Prostate gland (tissue), 2 donors: ENCODE measurements at regions not wholly inside any gene's neighbourhood (a gene's known extent, or its start where the extent isn't known, plus 50 kb on each side); places are given as distances from the start of the nearest gene placed in this dataset.

Source experiments
- DNase-seq: peaks from one replicate; pipeline ENCODE4 v3.0.0-alpha.2; 2019; ENCODE audit warnings: low spot score
- H3K27ac ChIP-seq, 2 donors: fragments of 200-600 bp; sonication (generic); 2 replicates each; pipeline ENCODE4 v1.5.1; 2017 to 2019
- H3K27me3 ChIP-seq: fragments of 200-600 bp; sonication (generic); replicated peaks from 2 replicates; pipeline ENCODE4 v1.5.1; 2019; ENCODE audit not compliant: insufficient read depth
- H3K36me3 ChIP-seq, 2 donors: fragments of 200-600 bp; sonication (generic); 1 replicate in 1 of 2; 2 replicates in 1 of 2; pipeline versions ENCODE4 v1.5.1 to v1.8.1; 2017 to 2019
- H3K4me1 ChIP-seq: fragments of 200-600 bp; sonication (generic); replicated peaks from 2 replicates; pipeline ENCODE4 v1.5.1; 2019
- H3K4me3 ChIP-seq, 2 donors: fragments of 200-600 bp; sonication (generic); 2 replicates each; pipeline ENCODE4 v1.5.1; 2017 to 2019
- H3K9me3 ChIP-seq: fragments of 200-600 bp; sonication (generic); 2 replicates; pipeline ENCODE4 v1.5.1; 2017
- POLR2A ChIP-seq: fragments of 450-650 bp; IDR thresholded peaks from one replicate; pipeline ENCODE4 v1.6.1; 2016; ENCODE audit warnings: antibody characterized with exemption, mild to moderate bottlenecking
- POLR2AphosphoS5 ChIP-seq: sonication (generic); formaldehyde crosslinking; IDR thresholded peaks from one replicate; pipeline ENCODE4 v1.6.1; 2017; ENCODE audit warnings: antibody characterized with exemption
- WGBS: methylation state at CpG from one replicate; pipeline ENCODE4 v1.1.5; 2018; 5-methylcytosine and 5-hydroxymethylcytosine counted together
- intact Hi-C: fragments of 100-400 bp; cut with DNase I; formaldehyde crosslinking; loops from one replicate; pipeline ENCODE4 v1.14.2; 2022
- TF ChIP-seq, protein P1 (sequence below), 4 experiments: fragments of 200-600 bp in 2 of 4; fragments of 450-650 bp in 2 of 4; sonication (generic) in 2 of 4; IDR thresholded peaks; 1 replicate in 3 of 4; 2 replicates in 1 of 4; pipeline ENCODE4 v1.5.1; 2016 to 2019; ENCODE audit warnings: antibody characterized with exemption in 4 of 4, mild to moderate bottlenecking in 2 of 4, moderate library complexity in 2 of 4

DNA sequence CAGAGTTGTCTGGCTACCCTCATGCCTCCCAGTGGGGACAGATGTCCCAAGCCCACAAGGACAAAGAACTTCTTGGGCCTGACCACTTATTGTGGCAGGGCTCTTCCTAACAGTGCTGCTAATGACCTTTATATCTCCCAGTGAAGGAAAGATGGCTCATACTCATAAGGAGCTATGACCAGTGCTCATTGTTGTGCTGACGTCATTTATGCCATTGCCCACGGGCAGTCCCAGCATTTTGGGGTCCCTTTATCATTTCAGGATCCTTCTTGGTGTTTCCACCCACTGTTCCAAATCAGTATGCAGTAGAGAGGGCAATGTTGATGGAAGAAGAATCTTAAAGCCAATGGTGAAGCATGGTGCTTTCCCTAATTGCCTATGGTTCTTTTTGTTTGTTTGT, 1640.0 kb upstream of the PRR20A start:
- DNase-seq, result no peak
- WGBS, result 87% methylated on average over 2 of the region's 2 CpGs
- TF ChIP-seq, protein P1, sequence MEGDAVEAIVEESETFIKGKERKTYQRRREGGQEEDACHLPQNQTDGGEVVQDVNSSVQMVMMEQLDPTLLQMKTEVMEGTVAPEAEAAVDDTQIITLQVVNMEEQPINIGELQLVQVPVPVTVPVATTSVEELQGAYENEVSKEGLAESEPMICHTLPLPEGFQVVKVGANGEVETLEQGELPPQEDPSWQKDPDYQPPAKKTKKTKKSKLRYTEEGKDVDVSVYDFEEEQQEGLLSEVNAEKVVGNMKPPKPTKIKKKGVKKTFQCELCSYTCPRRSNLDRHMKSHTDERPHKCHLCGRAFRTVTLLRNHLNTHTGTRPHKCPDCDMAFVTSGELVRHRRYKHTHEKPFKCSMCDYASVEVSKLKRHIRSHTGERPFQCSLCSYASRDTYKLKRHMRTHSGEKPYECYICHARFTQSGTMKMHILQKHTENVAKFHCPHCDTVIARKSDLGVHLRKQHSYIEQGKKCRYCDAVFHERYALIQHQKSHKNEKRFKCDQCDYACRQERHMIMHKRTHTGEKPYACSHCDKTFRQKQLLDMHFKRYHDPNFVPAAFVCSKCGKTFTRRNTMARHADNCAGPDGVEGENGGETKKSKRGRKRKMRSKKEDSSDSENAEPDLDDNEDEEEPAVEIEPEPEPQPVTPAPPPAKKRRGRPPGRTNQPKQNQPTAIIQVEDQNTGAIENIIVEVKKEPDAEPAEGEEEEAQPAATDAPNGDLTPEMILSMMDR (IDR thresholded peaks at IDR 0.05), result no peak
- no peak for TF ChIP-seq POLR2AphosphoS5
- Histone ChIP-seq H3K27me3 (no peaks in the 10 kb centered on the region), H3K4me3 (no peak overlapping the region), H3K4me1 (no peaks in the 10 kb centered on the region), H3K9me3 (no peaks in the 10 kb centered on the region), H3K36me3 (no peaks in the 10 kb centered on the region), H3K27ac (no peak overlapping the region)
- intact Hi-C loops, result no loop called here

GRCh38 chr13:55516610-55517009, 1624.1 kb upstream of the PRR20A start:
- TF ChIP-seq, protein P1 (IDR thresholded peaks at IDR 0.05), result no peak
- TF ChIP-seq POLR2A (no peak), POLR2AphosphoS5 (no peak)
- no peak overlapping the region for H3K27ac ChIP-seq
- intact Hi-C loops, result no loop called here
- no peaks in the 10 kb centered on the region for H3K9me3 ChIP-seq
- 20% methylated on average over 1 of the region's 1 CpG for WGBS
- H3K27me3 ChIP-seq, result no peaks in the 10 kb centered on the region
- no peaks in the 10 kb centered on the region for H3K4me1 ChIP-seq
- no peaks in the 10 kb centered on the region for H3K36me3 ChIP-seq
- no peak overlapping the region for H3K4me3 ChIP-seq
- no peak for DNase-seq

DNA sequence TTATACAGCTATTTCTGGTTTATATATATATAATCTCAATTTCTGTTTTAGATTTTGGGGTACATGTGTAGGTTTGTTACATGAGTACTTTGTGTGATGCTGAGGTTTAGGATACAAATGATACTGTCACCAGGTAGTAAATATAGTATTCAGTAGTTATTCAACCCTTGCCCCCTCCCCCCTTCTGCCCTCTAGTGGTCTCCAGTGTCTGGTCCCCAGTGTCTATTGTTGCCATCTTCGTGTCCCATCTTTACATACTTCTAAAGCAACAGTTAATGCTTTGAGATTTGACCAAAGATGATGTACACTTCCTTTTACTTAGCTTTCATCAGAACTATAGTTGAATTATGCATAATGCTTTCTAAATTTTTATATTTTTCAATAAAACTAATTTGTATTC, 1623.4 kb upstream of the PRR20A start:
- Histone ChIP-seq H3K36me3 (no peaks in the 10 kb centered on the region), H3K9me3 (no peaks in the 10 kb centered on the region), H3K27ac (no peak overlapping the region), H3K4me1 (no peaks in the 10 kb centered on the region), H3K4me3 (no peak overlapping the region), H3K27me3 (no peaks in the 10 kb centered on the region)
- TF ChIP-seq, protein P1 (IDR thresholded peaks at IDR 0.05), result no peak
- TF ChIP-seq POLR2A (no peak), POLR2AphosphoS5 (no peak)
- 69% methylated on average over 1 of the region's 1 CpG for WGBS
- intact Hi-C loops, result no loop called here
- DNase-seq, result no peak

DNA sequence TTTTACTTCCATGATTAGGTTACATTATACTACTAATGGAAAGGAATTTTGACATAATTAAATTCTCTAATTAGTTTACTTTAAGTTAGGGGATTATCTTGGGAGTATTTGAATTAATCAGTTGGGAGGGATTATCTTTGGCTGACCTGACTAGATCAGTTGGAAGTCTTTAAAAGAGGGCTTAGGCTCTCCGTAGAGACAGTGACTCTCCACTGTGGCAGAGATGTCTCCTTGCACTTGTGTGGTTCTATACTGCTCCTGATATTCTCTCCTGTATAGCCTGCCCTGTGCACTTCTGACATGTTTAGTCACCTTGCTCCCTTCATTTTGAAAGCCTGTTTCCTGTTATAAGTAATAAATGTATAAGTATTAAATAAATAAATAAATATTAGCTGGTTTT, 1612.3 kb upstream of the PRR20A start:
- no peaks in the 10 kb centered on the region for H3K27me3 ChIP-seq
- no peak overlapping the region for H3K27ac ChIP-seq
- TF ChIP-seq POLR2AphosphoS5 (no peak), POLR2A (no peak)
- TF ChIP-seq, protein P1 (IDR thresholded peaks at IDR 0.05), result no peak
- intact Hi-C loops, result no loop called here
- H3K36me3 ChIP-seq, result no peaks in the 10 kb centered on the region
- H3K4me1 ChIP-seq, result no peaks in the 10 kb centered on the region
- 76% methylated on average over 1 of the region's 1 CpG for WGBS
- DNase-seq, result no peak
- no peaks in the 10 kb centered on the region for H3K9me3 ChIP-seq
- no peak overlapping the region for H3K4me3 ChIP-seq

- WGBS, result 91% methylated on average over 1 of the region's 1 CpG
- TF ChIP-seq, protein P1 (IDR thresholded peaks at IDR 0.05), result no peak
- TF ChIP-seq POLR2AphosphoS5 (no peak), POLR2A (no peak)
- Histone ChIP-seq H3K27ac (no peak overlapping the region), H3K4me3 (no peak overlapping the region), H3K36me3 (no peaks in the 10 kb centered on the region), H3K27me3 (no peaks in the 10 kb centered on the region), H3K4me1 (no peaks in the 10 kb centered on the region), H3K9me3 (no peaks in the 10 kb centered on the region)
- no peak for DNase-seq
- intact Hi-C loops, result no loop called here
Measured at GRCh38 chr13:55534306-55534705, 1606.4 kb upstream of the PRR20A start.
